ENCODE measurements at regions not wholly inside any gene's neighbourhood (a gene's known extent, or its start where the extent isn't known, plus 50 kb on each side); places are given as distances from the start of the nearest gene placed in this dataset.
A peak's percentile ranks its signal among the peaks of the same experiment; 100 is the strongest.
"Not testable (repeated sequence)": the region's sequence is repeated elsewhere in the genome, so short reads cannot be mapped to it uniquely, and the experiment has no call there.

GRCh38 chr6:11486959-11487358 is 50.6 kb upstream of the TMEM170B start:
- no peak for DNase-seq

GRCh38 chr6:11486486-11486885 is 51.1 kb upstream of the TMEM170B start:
- no peak for DNase-seq

GRCh38 chr6:11486051-11486450 is 51.5 kb upstream of the TMEM170B start:
- no peak for DNase-seq

DNA sequence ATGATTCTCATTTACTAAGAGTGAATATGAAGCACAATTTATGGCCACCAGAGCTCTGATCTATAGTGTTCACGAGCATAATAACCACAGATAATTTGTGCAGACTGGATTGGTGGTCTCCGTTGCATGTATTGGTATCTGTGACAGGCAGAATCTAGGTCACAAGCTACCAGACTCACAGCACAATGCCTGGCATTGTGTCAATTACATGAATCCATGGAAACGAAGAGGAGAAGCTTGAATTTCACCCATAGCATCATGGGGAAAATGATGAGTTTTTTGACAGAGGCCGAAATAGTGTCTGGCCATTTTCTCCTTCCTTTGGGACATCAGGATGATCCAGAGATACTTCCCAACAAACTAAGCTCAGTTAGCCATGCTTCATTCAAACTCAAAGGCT is 52.3 kb upstream of the TMEM170B start:
- DNase-seq, result no peak

GRCh38 chr6:11484441-11484840 is 53.1 kb upstream of the TMEM170B start:
- no peak for DNase-seq

- DNase-seq, result no peak
These were observed 54.9 kb upstream of the TMEM170B start for GRCh38 chr6:11482616-11483015.

DNA sequence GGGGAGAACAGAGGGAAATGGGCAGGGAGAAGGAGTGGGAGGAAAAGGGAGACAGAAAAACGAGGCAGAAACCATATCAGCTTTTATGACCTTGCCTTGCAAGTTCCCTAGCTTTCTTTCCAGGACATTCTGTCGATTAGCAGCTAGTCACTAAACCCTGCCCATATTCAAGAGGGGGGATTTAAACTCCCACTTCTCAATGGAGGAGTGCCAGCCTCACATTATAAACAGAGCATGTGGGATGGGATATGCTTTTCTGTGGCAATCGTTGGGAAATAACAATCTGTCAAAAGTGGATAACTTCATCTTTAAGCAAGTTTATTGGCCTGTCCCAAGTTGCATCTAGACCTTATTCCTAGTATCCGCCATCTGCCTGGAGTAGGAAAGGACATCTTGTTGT is 57.0 kb upstream of the TMEM170B start:
- DNase-seq, result no peak

GRCh38 chr6:11479296-11479695 is 58.3 kb upstream of the TMEM170B start:
- no peak for DNase-seq

GRCh38 chr6:11478586-11478985 is 59.0 kb upstream of the TMEM170B start:
- DNase-seq, result no peak

GRCh38 chr6:11475016-11475415 is 62.5 kb upstream of the TMEM170B start:
- DNase-seq, result no peak

DNA sequence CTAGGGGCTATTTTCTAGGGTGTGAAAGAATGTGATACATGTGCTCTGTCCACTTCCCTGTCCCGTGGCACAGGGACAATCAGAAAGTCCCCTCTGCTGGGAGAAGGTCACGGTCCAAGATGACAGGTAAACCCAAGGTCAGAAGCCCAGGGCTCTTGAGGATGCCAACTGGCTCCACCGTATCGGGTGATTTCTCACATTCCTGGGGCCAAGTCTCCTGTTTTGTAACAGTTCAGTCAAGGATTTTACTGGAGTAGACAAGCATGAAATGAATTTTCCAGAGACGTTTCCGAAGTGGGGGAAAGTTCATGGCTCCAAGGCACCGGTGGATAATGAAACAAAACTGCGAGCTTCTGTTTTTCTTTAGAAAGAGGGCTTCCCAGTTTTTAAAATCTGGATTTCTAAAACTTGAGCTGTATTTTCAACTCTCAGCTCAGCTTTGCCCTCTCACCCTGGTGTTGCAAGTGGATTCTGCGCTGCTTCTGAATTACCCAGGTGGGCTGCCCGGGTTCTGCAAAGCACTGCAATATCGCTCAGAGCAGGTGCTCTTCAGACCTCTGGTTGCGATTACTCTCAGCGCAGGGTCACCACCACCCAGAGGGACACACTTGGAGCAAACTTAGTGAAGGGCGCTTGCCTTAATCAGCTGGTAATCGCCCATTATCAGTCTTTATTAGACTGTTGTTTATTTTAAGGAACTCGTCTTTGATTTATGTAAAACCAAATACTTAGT is 64.4 kb upstream of the TMEM170B start:
- DNase-seq, result no peak

- no peak for DNase-seq
These were observed 66.3 kb upstream of the TMEM170B start for GRCh38 chr6:11471261-11471660.

DNA sequence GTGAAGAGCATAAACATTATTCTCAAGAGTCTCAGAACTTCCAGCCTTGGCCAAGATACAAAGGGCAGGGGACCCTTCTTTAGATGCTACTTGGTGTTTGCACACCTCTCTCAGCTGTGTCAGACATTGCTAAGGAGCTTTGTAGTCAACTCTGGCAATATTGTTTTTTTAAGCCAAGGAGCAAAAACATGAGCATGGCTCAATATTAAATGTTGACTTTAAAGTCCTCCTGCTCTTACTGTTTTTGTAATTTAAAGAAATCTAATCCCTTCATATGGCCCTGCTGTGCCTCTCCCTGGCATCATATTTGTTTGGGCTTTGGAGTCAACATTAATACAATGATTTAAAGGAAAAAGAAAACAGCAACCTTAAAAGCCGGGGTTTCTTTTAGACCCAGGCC is 67.9 kb upstream of the TMEM170B start:
- DNase-seq, result no peak

- not testable (repeated sequence) for DNase-seq
These were observed 69.3 kb upstream of the TMEM170B start for GRCh38 chr6:11468271-11468670.

GRCh38 chr6:11467364-11467763 is 70.2 kb upstream of the TMEM170B start:
- no peak for DNase-seq

GRCh38 chr6:11463398-11463780 is 74.2 kb upstream of the TMEM170B start:
- DNase-seq, result no peak

DNA sequence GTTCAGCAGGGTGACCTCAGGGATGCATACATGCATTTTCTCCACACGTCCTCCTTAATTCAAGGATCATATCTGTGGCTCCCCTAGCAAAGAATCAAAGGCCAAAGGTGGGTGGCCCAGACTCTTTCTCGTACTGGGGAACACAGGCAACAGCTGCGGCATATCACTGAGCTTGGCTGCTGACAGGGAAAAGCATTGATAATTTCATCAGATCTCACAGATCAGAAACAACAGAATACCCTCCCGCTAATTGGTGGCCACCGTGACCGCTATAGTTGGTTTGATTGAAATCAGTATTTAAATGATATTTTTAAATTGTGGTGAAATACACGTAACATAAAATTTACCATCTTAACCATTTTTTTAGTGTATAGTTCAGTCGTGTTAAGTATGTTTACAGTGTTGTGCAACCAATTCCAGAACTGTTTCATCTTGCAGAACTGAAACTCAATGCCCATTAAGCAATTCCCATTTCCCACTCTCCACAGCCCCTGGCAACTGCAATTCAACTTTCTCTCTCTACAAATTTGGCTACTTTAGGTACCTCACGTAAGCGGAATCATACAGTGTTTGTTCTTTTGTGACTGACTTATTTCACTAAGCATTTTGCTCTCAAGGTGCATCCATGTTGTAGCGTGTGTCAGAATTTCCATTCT is 74.7 kb upstream of the TMEM170B start:
- DNase-seq, result no peak

- peak; percentile 7 for DNase-seq
These were observed 76.5 kb upstream of the TMEM170B start for GRCh38 chr6:11460837-11461661.

DNA sequence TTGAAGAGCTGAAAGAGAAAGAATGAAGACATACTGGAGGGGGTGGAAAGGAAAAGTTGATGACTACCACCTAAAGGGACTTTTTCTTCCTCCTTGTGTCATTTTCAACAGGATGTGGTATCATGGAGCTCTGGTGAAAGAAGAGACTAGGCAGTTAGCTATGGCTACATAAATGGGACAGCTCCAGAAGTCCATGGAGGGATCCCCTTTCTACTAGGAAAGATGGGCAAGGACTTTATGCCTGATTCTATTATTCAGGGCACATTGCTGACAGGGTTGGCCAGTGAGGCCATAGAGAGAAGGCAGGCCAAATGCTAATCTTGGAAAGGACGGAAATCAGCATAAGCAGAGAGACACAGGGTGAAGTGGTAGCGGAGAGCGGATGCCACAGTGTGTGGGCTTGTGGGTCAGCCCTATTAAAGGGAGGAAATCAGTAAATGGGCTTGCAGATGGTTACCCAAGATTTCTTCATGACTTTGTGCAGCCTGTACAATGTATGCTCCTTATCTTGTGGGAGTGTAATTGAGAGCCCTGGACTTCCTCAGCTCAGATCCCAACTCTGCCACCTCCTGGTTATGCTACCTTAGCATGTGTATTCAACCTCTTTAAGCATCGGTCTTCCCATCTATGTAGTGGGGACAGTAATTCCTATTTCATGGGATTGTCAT is 77.4 kb upstream of the TMEM170B start:
- peak; percentile 5 for DNase-seq

GRCh38 chr6:11459079-11459610 is 78.4 kb upstream of the TMEM170B start:
- no peak for DNase-seq

DNA sequence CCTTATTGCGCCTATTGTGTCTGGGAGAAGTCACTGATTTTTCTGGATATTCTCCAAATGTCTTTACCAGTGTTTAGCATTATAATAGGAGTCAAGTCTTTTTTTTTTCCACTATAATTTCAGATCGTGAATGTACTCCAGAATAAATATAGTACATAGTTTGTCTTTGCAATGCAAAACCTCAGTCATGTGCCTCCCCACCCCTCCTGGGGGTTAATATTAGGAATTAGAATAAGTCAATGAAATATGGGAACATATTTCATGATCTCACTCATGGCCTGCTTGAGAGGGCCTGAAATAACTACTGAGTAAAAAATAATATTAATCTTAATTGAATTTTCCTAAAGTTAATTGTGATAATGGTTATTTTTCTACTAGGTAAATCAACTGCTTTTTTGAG is 79.0 kb upstream of the TMEM170B start:
- no peak for DNase-seq

- not testable (repeated sequence) for DNase-seq
These were observed 80.1 kb upstream of the TMEM170B start for GRCh38 chr6:11457422-11457821.

GRCh38 chr6:11452106-11452505 is 85.4 kb upstream of the TMEM170B start:
- not testable (repeated sequence) for DNase-seq
